COLO668 (cell line): ENCODE measurements at regions not wholly inside any gene's neighbourhood (a gene's known extent, or its start where the extent isn't known, plus 50 kb on each side); places are given as distances from the start of the nearest gene placed in this dataset.

Source experiments
- DNase-seq: peaks from one replicate; lab custom pipeline; 2025; ENCODE audit not compliant: unreplicated experiment; lab: John Stamatoyannopoulos, UW

DNA sequence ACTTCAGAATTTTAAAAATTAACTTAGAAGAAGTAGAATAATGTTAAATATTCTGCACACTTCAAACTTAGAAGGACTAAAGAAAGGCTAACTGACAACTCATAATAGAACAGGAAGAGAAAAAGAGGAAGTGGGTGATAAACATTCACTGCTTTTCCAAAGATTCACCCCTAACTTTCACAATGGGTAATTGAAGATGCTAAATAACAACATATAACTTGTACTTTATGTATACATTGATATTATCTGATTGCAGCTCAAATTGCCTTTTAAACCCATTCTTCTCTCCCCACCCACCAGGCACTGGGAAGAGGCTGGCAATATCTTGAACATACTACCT is 376.6 kb downstream of the EFNA5 start:
- DNase-seq, result no peak

DNA sequence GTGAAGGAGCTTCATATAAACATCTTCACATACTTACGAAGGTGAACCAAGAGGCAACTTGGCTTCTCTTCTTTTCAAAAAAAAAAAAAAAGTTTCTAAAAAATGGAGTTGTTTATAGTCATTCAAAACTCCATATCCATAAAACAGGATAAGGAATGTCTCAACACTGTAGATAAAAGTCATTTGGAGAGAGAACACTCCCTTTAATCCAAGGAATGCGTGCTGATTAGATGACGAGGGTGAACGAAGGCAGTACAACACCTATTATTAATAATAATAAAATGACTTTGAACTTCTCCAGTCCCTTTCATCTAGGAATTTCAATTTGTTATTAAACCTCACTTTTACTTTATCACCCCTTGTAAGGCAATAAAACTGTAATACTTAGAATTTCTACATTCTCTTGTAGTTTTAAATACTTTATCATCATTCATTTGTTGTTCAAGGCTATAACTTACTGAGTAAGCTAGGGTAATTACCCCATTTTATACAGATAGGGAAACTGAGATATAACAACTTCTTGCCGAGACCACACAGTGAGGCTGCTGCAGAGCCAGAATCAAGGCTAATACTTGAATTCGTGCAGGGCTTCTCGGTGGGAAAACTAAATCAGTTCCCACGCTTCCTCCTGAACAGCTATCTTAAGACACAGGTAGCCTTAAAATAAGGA is 377.1 kb downstream of the EFNA5 start:
- DNase-seq, result no peak

DNA sequence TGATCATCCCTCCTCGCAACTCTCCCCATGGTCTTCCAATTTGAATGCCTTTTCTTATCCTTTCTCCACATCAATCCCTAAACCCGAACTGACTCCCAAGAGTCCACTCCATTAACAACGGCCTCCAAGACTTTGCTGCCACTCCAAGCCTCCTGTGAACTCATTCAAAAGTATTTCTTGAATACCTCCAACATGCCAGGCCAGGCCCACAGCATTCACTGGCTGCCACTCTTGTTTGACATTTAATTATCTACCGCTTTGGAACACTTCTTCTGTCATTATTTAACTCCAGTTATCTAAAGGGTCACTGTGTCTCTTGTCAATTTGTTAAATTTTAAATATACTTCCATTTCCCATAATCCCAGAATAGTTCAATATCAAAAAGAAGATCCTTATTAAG is 378.9 kb downstream of the EFNA5 start:
- no peak for DNase-seq

GRCh38 chr5:107290780-107291398 is 379.8 kb downstream of the EFNA5 start:
- DNase-seq, result no peak

DNA sequence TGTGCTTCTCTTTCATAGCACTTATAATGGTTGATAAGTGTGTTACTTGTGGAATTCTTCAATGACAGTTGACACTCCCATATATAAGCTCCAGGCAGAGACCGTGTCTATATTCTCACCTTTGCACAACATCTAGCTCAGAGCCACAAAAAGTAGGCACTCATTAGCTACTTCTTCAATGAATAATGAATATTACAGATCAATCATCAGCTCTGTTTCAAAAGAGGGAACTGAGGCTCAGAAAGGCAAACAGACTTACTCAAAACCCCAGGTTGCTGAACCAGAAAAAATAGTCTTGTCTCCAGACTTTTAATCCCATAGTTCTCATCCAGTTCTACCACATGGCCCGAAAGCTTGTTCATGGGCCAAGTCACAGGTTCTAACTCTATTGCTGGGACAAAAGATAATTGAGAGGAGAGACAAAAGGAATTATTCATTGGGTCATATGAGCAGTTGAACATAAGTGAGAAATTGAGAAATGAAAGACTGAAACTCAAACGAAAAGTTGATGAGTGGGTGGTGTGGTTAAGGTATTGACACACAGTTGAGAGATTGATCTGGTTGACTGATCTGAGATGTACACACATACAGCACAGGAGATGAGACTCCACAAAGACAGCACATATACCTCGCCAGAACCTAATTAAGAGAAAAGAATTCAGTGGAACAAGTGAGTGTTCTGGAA is 381.6 kb downstream of the EFNA5 start:
- no peak for DNase-seq

- DNase-seq, result no peak
Observed at GRCh38 chr5:107286447-107287098, 384.2 kb downstream of the EFNA5 start.

GRCh38 chr5:107285772-107286171 is 385.0 kb downstream of the EFNA5 start:
- no peak for DNase-seq

GRCh38 chr5:107284822-107285525 is 385.8 kb downstream of the EFNA5 start:
- no peak for DNase-seq

- DNase-seq, result no peak
Observed at GRCh38 chr5:107282061-107282460, 388.7 kb downstream of the EFNA5 start.

DNA sequence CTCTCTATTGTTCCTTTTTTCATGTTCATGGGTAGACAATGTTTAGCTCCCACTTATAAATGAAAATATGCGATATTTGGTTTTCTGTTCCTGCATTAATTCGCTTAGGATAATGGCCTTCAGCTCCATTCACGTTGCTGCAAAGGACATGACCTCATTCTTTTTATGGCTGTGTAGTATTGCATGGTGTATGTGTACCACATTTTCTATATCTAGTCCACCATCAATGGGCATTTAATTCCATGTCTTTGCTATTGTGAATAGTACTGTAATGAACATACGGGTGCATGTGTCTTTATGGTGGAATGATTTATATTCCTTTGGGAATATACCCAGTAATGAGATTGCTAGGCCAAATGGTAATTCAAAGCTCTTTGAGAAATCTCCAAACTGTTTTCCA is 392.0 kb downstream of the EFNA5 start:
- no peak for DNase-seq

DNA sequence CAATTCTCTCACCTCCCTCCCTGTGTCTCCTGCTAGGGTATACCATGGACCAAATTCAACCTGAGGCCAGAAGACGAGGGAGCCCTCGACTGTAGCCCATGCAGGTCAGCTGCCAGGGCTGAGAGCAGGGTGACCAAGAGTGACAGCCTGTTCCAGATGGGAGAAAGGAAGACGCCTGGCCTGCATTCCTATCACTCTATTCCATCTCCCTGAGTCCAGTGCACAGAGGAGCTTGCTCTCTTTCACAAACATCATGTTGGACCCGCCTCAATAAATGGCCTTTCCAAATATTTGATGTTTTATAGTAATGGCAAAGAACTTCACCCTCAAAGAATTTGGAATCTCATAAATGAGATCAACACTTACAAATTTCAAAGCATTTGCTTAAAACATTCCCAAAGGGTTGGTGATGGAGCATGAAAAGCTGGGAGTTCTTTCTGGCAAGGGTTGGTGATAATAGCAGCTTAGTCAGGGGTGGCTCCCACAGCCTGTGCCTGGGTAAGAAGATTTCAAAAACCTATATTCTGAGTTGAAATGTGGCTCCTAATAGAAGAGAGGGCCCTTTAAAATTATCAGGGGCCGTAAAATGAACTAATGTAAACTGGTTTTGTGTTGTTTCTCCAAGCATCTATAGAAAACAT is 393.1 kb downstream of the EFNA5 start:
- DNase-seq, result no peak

DNA sequence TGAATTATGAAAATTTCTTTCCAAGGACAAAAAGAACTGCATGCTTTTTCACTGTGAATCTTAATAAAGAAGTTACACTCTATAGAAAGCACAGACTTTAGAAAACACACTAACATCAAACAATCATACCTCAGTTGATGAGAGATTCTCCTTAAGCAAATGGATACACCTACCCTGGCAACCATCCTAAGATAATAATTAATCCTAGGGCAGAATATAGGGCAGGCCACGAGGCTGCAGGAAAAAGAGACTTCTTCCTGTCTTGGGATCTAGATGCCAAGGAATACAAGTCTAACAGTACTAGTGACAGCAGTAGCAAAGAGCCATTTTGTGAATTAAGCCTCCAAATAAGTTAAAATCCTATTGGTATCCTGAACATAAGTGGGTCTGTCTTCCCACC is 395.4 kb downstream of the EFNA5 start:
- no peak for DNase-seq

DNA sequence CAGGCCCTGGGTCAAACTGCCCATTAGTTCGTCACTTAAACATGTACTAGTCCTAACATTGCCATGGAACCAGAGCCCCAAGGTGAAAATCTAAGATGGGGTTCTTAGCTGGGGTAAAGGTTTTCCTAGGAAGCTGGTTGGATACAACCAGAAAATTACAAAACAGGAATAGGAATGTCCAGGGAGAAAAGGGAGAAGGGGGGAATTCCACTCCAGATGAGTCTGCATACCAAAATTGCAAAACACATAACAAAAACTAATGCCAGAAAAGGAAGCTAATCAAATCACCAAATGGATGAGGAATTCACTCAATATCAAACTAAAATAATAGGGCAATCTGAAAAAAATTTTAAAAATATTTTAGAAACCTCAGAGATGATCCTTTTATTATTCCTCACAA is 396.2 kb downstream of the EFNA5 start:
- no peak for DNase-seq

DNA sequence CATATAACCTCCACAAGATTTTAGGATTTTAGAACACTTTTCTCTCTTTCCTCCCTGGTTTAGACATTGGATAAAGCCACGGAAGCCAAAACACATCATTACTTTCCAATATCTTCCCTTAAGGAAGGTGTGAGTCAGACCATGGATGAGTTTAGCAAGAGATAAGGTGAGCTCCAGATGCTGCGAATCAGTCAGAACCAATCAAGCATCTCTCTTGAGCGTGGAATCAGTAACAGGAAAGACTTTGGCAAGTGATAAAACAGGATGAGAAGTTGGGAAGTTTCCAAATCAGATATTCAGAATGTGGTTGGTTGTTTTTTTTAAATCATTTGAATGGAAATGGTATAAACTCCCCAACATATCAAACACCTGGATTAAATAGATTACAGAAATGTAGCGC is 397.8 kb downstream of the EFNA5 start:
- DNase-seq, result no peak

- no peak for DNase-seq
Observed at GRCh38 chr5:107272509-107272908, 398.2 kb downstream of the EFNA5 start.

GRCh38 chr5:107271682-107272350 is 398.9 kb downstream of the EFNA5 start:
- DNase-seq, result no peak

- no peak for DNase-seq
Observed at GRCh38 chr5:107270561-107270960, 400.2 kb downstream of the EFNA5 start.

GRCh38 chr5:107269678-107270077 is 401.1 kb downstream of the EFNA5 start:
- no peak for DNase-seq

- DNase-seq, result no peak
Observed at GRCh38 chr5:107269256-107269655, 401.5 kb downstream of the EFNA5 start.

DNA sequence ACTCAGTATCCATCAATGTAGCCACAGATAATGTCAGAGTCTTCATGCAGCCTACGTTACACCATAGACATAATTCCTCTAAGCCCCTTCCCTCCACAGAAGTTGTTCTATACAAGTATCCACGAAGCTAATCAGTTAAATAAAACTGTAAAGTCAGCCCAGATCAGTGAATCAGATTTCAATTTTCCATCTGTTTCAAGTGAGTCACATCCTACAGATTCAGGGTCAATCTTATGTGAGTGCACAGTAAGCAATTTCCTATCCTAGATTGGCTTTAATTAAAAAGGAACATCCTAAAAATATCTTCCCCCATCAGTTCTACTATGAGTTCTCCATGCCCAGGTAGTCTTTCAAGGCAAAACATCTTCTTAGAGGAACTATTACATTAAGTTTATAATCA is 402.5 kb downstream of the EFNA5 start:
- DNase-seq, result no peak
